ENCODE measurements at regions not wholly inside any gene's neighbourhood (a gene's known extent, or its start where the extent isn't known, plus 50 kb on each side); places are given as distances from the start of the nearest gene placed in this dataset.

- no peak for DNase-seq
These were observed 257.4 kb upstream of the AGA start for GRCh38 chr4:177699365-177700213.

- no peak for DNase-seq
These were observed 264.7 kb upstream of the AGA start for GRCh38 chr4:177706916-177707315.

GRCh38 chr4:177713454-177713853 lies 271.2 kb upstream of the AGA start:
- DNase-seq = no peak

- no peak for DNase-seq
These were observed 275.2 kb upstream of the AGA start for GRCh38 chr4:177717407-177717806.

GRCh38 chr4:177718514-177718913 lies 276.3 kb upstream of the AGA start:
- DNase-seq = no peak

GRCh38 chr4:177726111-177726510 lies 283.9 kb upstream of the AGA start:
- DNase-seq = no peak

GRCh38 chr4:177728361-177729152 lies 286.3 kb upstream of the AGA start:
- no peak for DNase-seq

GRCh38 chr4:177729681-177730080 lies 287.4 kb upstream of the AGA start:
- no peak for DNase-seq

- no peak for DNase-seq
These were observed 295.2 kb upstream of the AGA start for GRCh38 chr4:177737387-177737940.

- no peak for DNase-seq
These were observed 298.3 kb upstream of the AGA start for GRCh38 chr4:177740563-177740962.

- no peak for DNase-seq
These were observed 317.5 kb upstream of the AGA start for GRCh38 chr4:177759729-177760128.

- no peak for DNase-seq
These were observed 319.5 kb upstream of the AGA start for GRCh38 chr4:177761692-177762091.

- DNase-seq = no peak
These were observed 326.9 kb upstream of the AGA start for GRCh38 chr4:177769155-177769554.

- DNase-seq = no peak
These were observed 328.5 kb upstream of the AGA start for GRCh38 chr4:177770776-177771175.

GRCh38 chr4:177771645-177772044 lies 329.4 kb upstream of the AGA start:
- no peak for DNase-seq

- DNase-seq = no peak
These were observed 336.4 kb upstream of the AGA start for GRCh38 chr4:177778623-177779022.

- no peak for DNase-seq
These were observed 342.8 kb upstream of the AGA start for GRCh38 chr4:177785000-177785399.

GRCh38 chr4:177789610-177790009 lies 347.4 kb upstream of the AGA start:
- DNase-seq = no peak

- no peak for DNase-seq
These were observed 349.0 kb upstream of the AGA start for GRCh38 chr4:177791188-177791587.

GRCh38 chr4:177796841-177797240 lies 354.6 kb upstream of the AGA start:
- DNase-seq = no peak

GRCh38 chr4:177798161-177798560 lies 355.9 kb upstream of the AGA start:
- no peak for DNase-seq

GRCh38 chr4:177802162-177802561 lies 359.9 kb upstream of the AGA start:
- DNase-seq = no peak

GRCh38 chr4:177802661-177803060 lies 360.4 kb upstream of the AGA start:
- DNase-seq = no peak

- DNase-seq = no peak
These were observed 360.9 kb upstream of the AGA start for GRCh38 chr4:177803151-177803550.

Data from activated T-cell treated with anti-CD3 and anti-CD28 coated beads for 4 hours (primary cell).